AG09309 (cell line): ENCODE measurements at regions not wholly inside any gene's neighbourhood (a gene's known extent, or its start where the extent isn't known, plus 50 kb on each side); places are given as distances from the start of the nearest gene placed in this dataset.

Source experiments
- DNase-seq: peaks from one replicate; pipeline ENCODE4 v3.0.0-alpha.2; 2010; ENCODE audit warnings: low read depth
- H3K4me3 ChIP-seq: 2 replicates; pipeline ENCODE4 v1.5.1; 2011; ENCODE audit warnings: mild to moderate bottlenecking, low read depth, low read length, moderate library complexity; ENCODE audit not compliant: control insufficient read depth
- TF ChIP-seq, protein P1 (sequence below): IDR thresholded peaks from 2 replicates; pipeline ENCODE4 v1.5.1; 2011; ENCODE audit warnings: mild to moderate bottlenecking, low read depth, low read length, inconsistent platforms; ENCODE audit not compliant: insufficient read depth, control insufficient read depth; ENCODE audit errors: missing control alignments

GRCh38 chr14:87494010-87494409 is 499.0 kb downstream of the GALC start:
- H3K4me3 ChIP-seq, result no peak overlapping the region
- DNase-seq, result no peak
- TF ChIP-seq, protein P1, sequence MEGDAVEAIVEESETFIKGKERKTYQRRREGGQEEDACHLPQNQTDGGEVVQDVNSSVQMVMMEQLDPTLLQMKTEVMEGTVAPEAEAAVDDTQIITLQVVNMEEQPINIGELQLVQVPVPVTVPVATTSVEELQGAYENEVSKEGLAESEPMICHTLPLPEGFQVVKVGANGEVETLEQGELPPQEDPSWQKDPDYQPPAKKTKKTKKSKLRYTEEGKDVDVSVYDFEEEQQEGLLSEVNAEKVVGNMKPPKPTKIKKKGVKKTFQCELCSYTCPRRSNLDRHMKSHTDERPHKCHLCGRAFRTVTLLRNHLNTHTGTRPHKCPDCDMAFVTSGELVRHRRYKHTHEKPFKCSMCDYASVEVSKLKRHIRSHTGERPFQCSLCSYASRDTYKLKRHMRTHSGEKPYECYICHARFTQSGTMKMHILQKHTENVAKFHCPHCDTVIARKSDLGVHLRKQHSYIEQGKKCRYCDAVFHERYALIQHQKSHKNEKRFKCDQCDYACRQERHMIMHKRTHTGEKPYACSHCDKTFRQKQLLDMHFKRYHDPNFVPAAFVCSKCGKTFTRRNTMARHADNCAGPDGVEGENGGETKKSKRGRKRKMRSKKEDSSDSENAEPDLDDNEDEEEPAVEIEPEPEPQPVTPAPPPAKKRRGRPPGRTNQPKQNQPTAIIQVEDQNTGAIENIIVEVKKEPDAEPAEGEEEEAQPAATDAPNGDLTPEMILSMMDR, result no peak

DNA sequence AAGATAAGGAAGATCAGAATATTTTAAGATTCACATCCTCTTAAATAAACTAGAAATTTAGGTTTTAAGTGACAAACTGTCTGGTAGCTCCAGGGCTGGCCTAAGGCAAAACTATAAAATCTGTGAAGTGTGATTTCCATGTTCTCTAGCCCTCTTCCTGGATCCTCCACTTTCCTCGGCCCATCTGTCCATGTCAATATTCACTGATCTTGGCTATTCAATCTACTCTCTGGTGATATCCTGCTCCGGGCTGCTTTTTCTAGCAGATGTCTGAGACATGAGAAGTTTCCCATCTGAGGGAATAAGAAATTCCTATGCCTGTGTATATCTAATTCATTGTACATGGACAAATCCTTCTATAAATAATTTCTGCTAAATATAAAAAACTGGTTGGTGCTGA is 500.4 kb downstream of the GALC start:
- DNase-seq, result no peak
- no peak overlapping the region for H3K4me3 ChIP-seq
- TF ChIP-seq, protein P1, result no peak

DNA sequence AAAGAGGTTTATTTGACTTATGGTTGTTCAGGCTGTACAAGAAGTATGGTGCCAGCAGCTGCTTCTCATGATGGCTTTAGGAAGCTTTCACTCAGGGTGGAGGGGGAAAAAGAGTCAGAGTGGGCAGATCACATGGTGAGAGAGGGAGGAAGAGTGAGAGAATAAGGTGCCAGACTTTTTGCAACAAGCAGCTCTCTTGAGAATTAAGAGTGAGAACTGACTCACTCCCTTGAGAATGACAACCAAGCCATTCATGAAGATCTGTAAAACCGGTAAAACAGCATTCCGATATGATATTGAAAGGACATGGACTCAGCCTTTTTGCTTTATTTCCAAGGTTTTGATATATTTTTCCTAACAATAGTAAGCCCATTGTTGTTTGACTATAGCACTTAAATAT is 501.2 kb downstream of the GALC start:
- TF ChIP-seq, protein P1, result no peak
- H3K4me3 ChIP-seq, result no peak overlapping the region
- DNase-seq, result no peak

- TF ChIP-seq, protein P1, result no peak
- DNase-seq, result no peak
These were observed 503.7 kb downstream of the GALC start for GRCh38 chr14:87489196-87489819.

DNA sequence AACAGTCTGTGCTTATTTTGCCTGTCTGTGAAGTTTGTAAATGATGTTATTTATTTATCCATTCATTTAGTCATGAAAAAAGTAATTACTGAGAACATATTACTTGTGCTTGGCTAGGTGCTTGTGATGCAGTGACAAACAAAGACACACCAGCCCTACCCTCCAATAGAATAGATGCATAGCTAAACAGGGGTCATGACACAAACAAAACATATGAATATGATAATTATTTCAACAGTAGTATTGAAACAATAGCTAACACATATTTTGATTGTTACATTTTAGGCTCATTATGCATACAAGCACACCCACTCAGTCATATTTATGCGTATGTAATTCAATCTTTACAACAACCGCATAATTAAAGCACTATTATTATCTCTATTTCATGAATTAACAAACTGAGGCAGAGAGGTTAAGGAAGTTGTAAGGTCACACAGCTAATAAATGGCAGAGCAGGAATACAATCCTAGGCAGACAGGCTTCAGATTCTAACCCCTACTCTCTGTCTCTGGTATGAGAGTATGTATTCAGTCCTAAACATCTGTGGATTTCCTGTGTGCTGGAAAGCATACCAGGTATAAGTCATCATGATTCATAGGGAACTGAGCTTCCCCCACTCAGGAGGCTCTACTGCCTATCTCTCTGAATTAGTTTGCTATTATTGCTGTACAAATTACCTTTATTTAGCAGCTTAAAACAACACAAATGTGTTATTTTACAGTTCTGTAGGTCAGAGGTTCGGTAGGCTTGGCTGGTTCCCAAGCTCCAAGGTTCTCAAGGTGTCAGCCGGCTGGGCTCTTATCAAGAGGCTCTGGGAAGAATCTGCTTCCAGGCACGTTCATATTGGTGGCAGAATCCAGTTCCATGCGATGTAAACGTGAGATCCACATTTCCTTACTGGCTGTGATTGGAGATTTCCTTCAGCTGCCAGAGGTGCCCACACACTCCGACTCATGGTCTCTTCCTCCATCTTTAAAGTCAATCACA is 509.4 kb downstream of the GALC start:
- no peak for DNase-seq
- TF ChIP-seq, protein P1, result no peak
- no peak overlapping the region for H3K4me3 ChIP-seq

More at GRCh38 chr14:87489196-87489819, 503.7 kb downstream of the GALC start:
- no peak overlapping the region for H3K4me3 ChIP-seq

DNA sequence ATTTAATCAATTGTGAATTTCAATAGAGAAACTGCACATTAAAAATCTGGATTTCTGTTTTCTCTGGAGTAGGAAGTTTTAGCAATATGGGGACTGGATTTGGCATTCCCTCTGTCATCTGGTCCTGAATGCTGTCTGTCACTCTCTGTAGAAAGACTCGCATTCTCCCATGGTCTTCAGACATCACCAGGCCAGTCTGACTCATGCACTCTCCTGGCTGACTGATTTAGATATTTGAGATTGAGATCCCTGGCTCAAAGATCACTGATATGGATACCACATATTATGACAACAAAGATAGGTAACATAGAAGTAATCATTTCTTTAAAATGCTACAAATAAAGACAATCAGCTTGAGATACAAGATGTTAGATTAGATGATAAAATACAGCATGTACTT is 524.5 kb downstream of the GALC start:
- TF ChIP-seq, protein P1, result no peak
- H3K4me3 ChIP-seq, result no peak overlapping the region
- no peak for DNase-seq
